Gastrocnemius medialis (tissue), 4 donors: ENCODE measurements at regions not wholly inside any gene's neighbourhood (a gene's known extent, or its start where the extent isn't known, plus 50 kb on each side); places are given as distances from the start of the nearest gene placed in this dataset.

Source experiments
- CTCF ChIP-seq, 5 experiments: fragments of 450-650 bp in 3 of 5; fragments of 200-600 bp in 2 of 5; sonication (generic) in 2 of 5; IDR thresholded peaks in 4 of 5; conservative IDR thresholded peaks in 1 of 5; 1 replicate in 4 of 5; 2 replicates in 1 of 5; pipeline ENCODE4 v1.5.1; 2016 to 2019; ENCODE audit warnings: antibody characterized with exemption in 5 of 5, mild to moderate bottlenecking in 3 of 5, moderate library complexity in 3 of 5
- POLR2A ChIP-seq, 2 donors: fragments of 450-650 bp; IDR thresholded peaks; one replicate each; pipeline ENCODE4 v1.6.1; 2017; ENCODE audit warnings: antibody characterized with exemption in 2 of 2, mild to moderate bottlenecking in 2 of 2, moderate library complexity in 2 of 2

GRCh38 chr4:62627671-62628070 lies 1427.5 kb downstream of the ADGRL3 start:
- TF ChIP-seq CTCF (IDR thresholded peaks at IDR 0.05 in 4 of 5, conservative IDR thresholded peaks at IDR 0.05 in 1 of 5), result no peak
- no peak for TF ChIP-seq POLR2A (IDR thresholded peaks at IDR 0.05)
